H9 (cell line): ENCODE measurements at regions not wholly inside any gene's neighbourhood (a gene's known extent, or its start where the extent isn't known, plus 50 kb on each side); places are given as distances from the start of the nearest gene placed in this dataset.

ENCODE experiments used
- DNase-seq: peaks from one replicate; pipeline ENCODE4 v3.0.0-alpha.2; 2017
- H2AFZ ChIP-seq: one replicate; pipeline ENCODE4 v1.6.1; 2013; ENCODE audit warnings: mild to moderate bottlenecking, low read length, control low read depth, moderate library complexity
- H2AK5ac ChIP-seq: 2 replicates; pipeline ENCODE4 v1.6.1; 2013; ENCODE audit warnings: low read length, control low read depth, mixed read lengths; ENCODE audit not compliant: insufficient read length
- H2BK120ac ChIP-seq: one replicate; pipeline ENCODE4 v1.6.1; 2013; ENCODE audit warnings: low read depth, mild to moderate bottlenecking, low read length, control low read depth, inconsistent platforms; ENCODE audit not compliant: poor library complexity, severe bottlenecking
- H2BK12ac ChIP-seq: 2 replicates; pipeline ENCODE4 v1.6.1; 2013; ENCODE audit warnings: low read length, control low read depth, mixed read lengths, low read depth; ENCODE audit not compliant: insufficient read length
- H2BK15ac ChIP-seq: 2 replicates; pipeline ENCODE4 v1.6.1; 2013; ENCODE audit warnings: low read depth, low read length, control low read depth
- H2BK20ac ChIP-seq: one replicate; pipeline ENCODE4 v1.6.1; 2013; ENCODE audit warnings: low read depth, mild to moderate bottlenecking, low read length, control low read depth, inconsistent platforms; ENCODE audit not compliant: poor library complexity, severe bottlenecking
- H2BK5ac ChIP-seq: 2 replicates; pipeline ENCODE4 v1.6.1; 2013; ENCODE audit warnings: low read length, control low read depth, mixed read lengths; ENCODE audit not compliant: insufficient read length
- H3K14ac ChIP-seq: 2 replicates; pipeline ENCODE4 v1.6.1; 2013; ENCODE audit warnings: low read length, control low read depth; ENCODE audit not compliant: insufficient read depth
- H3K18ac ChIP-seq: 2 replicates; pipeline ENCODE4 v1.6.1; 2013; ENCODE audit warnings: low read depth, mild to moderate bottlenecking, mixed read lengths, low read length, control low read depth; ENCODE audit not compliant: insufficient read length
- H3K23ac ChIP-seq: 2 replicates; pipeline ENCODE4 v1.6.1; 2013; ENCODE audit warnings: low read length, control low read depth, mixed read lengths, low read depth; ENCODE audit not compliant: insufficient read length
- H3K23me2 ChIP-seq: 2 replicates; pipeline ENCODE4 v1.6.1; 2013; ENCODE audit warnings: low read depth, mild to moderate bottlenecking, mixed read lengths, low read length, control low read depth; ENCODE audit not compliant: insufficient read length, poor library complexity, severe bottlenecking
- H3K27ac ChIP-seq: 2 replicates; pipeline ENCODE4 v1.5.1; 2013; ENCODE audit warnings: low read length, control low read depth, mixed read lengths, low read depth; ENCODE audit not compliant: insufficient read length
- H3K27me3 ChIP-seq: 2 replicates; pipeline ENCODE4 v1.6.1; 2013; ENCODE audit warnings: low read length, control low read depth, inconsistent platforms; ENCODE audit not compliant: insufficient read depth
- H3K4ac ChIP-seq: 2 replicates; pipeline ENCODE4 v1.6.1; 2013; ENCODE audit warnings: low read depth, mild to moderate bottlenecking, control low read depth, inconsistent platforms, low read length, moderate library complexity
- H3K4me1 ChIP-seq: 2 replicates; pipeline ENCODE4 v1.6.1; 2013; ENCODE audit warnings: low read length, control low read depth, inconsistent platforms; ENCODE audit not compliant: insufficient read depth
- H3K4me2 ChIP-seq: 2 replicates; pipeline ENCODE4 v1.6.1; 2013; ENCODE audit warnings: low read length, control low read depth, mixed read lengths; ENCODE audit not compliant: insufficient read length, insufficient read depth
- H3K56ac ChIP-seq: 2 replicates; pipeline ENCODE4 v1.6.1; 2013; ENCODE audit warnings: low read depth, mild to moderate bottlenecking, mixed read lengths, low read length, control low read depth; ENCODE audit not compliant: insufficient read length
- H3K79me1 ChIP-seq: 2 replicates; pipeline ENCODE4 v1.6.1; 2013; ENCODE audit warnings: low read depth, mild to moderate bottlenecking, moderate library complexity, low read length, control low read depth, inconsistent platforms; ENCODE audit not compliant: insufficient read depth, poor library complexity, severe bottlenecking
- H3K79me2 ChIP-seq: 2 replicates; pipeline ENCODE4 v1.6.1; 2013; ENCODE audit warnings: low read length, control low read depth, inconsistent platforms; ENCODE audit not compliant: insufficient read depth
- H3K9ac ChIP-seq: 2 replicates; pipeline ENCODE4 v1.6.1; 2013; ENCODE audit warnings: low read length, control low read depth, mixed read lengths; ENCODE audit not compliant: insufficient read length; ENCODE audit errors: extremely low read depth
- H3K9me3 ChIP-seq: one replicate; pipeline ENCODE4 v1.6.1; 2013; ENCODE audit warnings: low read depth, low read length, inconsistent platforms; ENCODE audit not compliant: control insufficient read depth
- H3T11ph ChIP-seq: one replicate; pipeline ENCODE4 v1.6.1; 2013; ENCODE audit warnings: mild to moderate bottlenecking, low read length, control low read depth, inconsistent platforms
- H4K20me1 ChIP-seq: one replicate; pipeline ENCODE4 v1.6.1; 2013; ENCODE audit not compliant: control insufficient read depth, insufficient read length, insufficient read depth
- H4K5ac ChIP-seq: 2 replicates; pipeline ENCODE4 v1.6.1; 2013; ENCODE audit warnings: low read depth, mild to moderate bottlenecking, mixed read lengths, low read length, control low read depth; ENCODE audit not compliant: insufficient read length
- H4K8ac ChIP-seq: replicated peaks from 2 replicates; pipeline ENCODE4 v1.6.1; 2013; ENCODE audit warnings: low read length, control low read depth, mixed read lengths, low read depth; ENCODE audit not compliant: insufficient read length
- H4K91ac ChIP-seq: 2 replicates; pipeline ENCODE4 v1.6.1; 2013; ENCODE audit warnings: low read depth, mild to moderate bottlenecking, moderate library complexity, mixed read lengths, low read length, control low read depth; ENCODE audit not compliant: insufficient read length
- H3K27ac Mint-ChIP-seq, 3 experiments: 2 replicates in 2 of 3; 3 replicates in 1 of 3; pipeline ENCODE4 v1.8.0; 2020 to 2021; ENCODE audit warnings: mixed read lengths in 3 of 3, mild to moderate bottlenecking in 1 of 3, moderate library complexity in 1 of 3
- H3K27me3 Mint-ChIP-seq: 2 replicates; pipeline ENCODE4 v1.8.0; 2021; ENCODE audit warnings: low read depth, mild to moderate bottlenecking, moderate library complexity, mixed read lengths
- H3K36me3 Mint-ChIP-seq, 3 experiments: 2 replicates in 2 of 3; 3 replicates in 1 of 3; pipeline ENCODE4 v1.8.0; 2020 to 2021; ENCODE audit warnings: low read depth in 3 of 3, mixed read lengths in 3 of 3; ENCODE audit not compliant: insufficient read depth in 1 of 3
- H3K4me1 Mint-ChIP-seq, 2 experiments: 2 replicates each; pipeline ENCODE4 v1.8.0; 2020; ENCODE audit warnings: mixed read lengths in 2 of 2
- H3K4me3 Mint-ChIP-seq, 2 experiments: 2 replicates in 1 of 2; 3 replicates in 1 of 2; pipeline ENCODE4 v1.8.0; 2020 to 2021; ENCODE audit warnings: mild to moderate bottlenecking in 2 of 2, mixed read lengths in 2 of 2, moderate library complexity in 1 of 2
- H3K9me3 Mint-ChIP-seq, 2 experiments: 2 replicates in 1 of 2; 3 replicates in 1 of 2; pipeline ENCODE4 v1.8.0; 2020; ENCODE audit warnings: mild to moderate bottlenecking in 2 of 2, mixed read lengths in 2 of 2, moderate library complexity in 1 of 2
- CTCF ChIP-seq: fragments of 200-600 bp; sonication (generic); conservative IDR thresholded peaks from 3 replicates; pipeline ENCODE4 v1.8.0; 2021; ENCODE audit warnings: antibody characterized with exemption, mild to moderate bottlenecking
- WGBS: extraction: QIAGEN DNeasy Blood & Tissue Kit; methylation state at CpG from one replicate; pipeline ENCODE4 v1.1.7; 2013; ENCODE audit warnings: missing lambda C conversion rate, low lambda C conversion rate, mixed read lengths; ENCODE audit not compliant: insufficient read length; ENCODE audit errors: extremely low coverage; 5-methylcytosine and 5-hydroxymethylcytosine counted together

DNA sequence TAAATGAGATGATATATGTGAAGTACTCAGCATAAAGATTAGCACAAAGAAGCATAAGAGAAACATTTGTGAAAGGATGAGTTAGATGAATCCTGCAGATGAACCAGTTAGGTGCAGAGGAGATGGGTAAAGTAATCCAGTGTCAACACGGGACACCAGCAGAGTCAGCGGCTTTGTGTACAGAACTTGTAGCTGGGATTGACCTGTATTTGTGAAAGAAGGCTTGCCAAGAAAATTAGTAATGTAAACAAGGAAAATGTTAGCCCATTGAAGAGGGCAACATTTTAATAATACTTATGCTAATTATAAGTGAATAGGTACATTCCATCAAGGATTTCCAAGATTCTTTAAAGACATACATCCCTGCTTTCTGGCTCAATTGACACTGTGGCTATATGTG, 255.7 kb downstream of the PTEN start:
- Histone ChIP-seq H4K5ac (no peak overlapping the region), H3K4me1 (0 out of 2 replicates have a peak, but pooled peaks cover 2% of the 10 kb centered on the region), H3K9me3 (no peaks in the 10 kb centered on the region), H2BK120ac (no peak overlapping the region), H4K8ac (no peak overlapping the region), H3K4ac (no peak overlapping the region), H3K23ac (no peak overlapping the region), H3K27me3 (no peaks in the 10 kb centered on the region), H3K14ac (no peak overlapping the region), H3K9ac (no peak overlapping the region), H3K23me2 (no peaks in the 10 kb centered on the region), H2BK20ac (no peak overlapping the region), H2AK5ac (no peak overlapping the region), H2BK5ac (no peak overlapping the region), H3K27ac (no peak overlapping the region), H3K79me2 (no peaks in the 10 kb centered on the region), H3T11ph (no peak overlapping the region), H2BK12ac (no peak overlapping the region), H2BK15ac (no peak overlapping the region), H2AFZ (no peak overlapping the region), H3K18ac (no peak overlapping the region), H4K20me1 (no peaks in the 10 kb centered on the region), H3K56ac (no peak overlapping the region), H3K79me1 (no peaks in the 10 kb centered on the region), H3K4me2 (no peak overlapping the region), H4K91ac (no peak overlapping the region)
- no peak overlapping the region for H3K4me3 Mint-ChIP-seq
- no peaks in the 10 kb centered on the region for H3K27me3 Mint-ChIP-seq
- H3K27ac Mint-ChIP-seq: no peak overlapping the region
- H3K36me3 Mint-ChIP-seq: no peaks in the 10 kb centered on the region
- no peaks in the 10 kb centered on the region for H3K9me3 Mint-ChIP-seq
- peaks cover 7 to 8% of the 10 kb centered on the region in 2 experiments for H3K4me1 Mint-ChIP-seq
- no peak for DNase-seq
- no CpG with 5 or more reads among the region's 2 CpGs for WGBS
- TF ChIP-seq CTCF: no peak
